Tibial artery (tissue), 4 donors: ENCODE measurements at regions not wholly inside any gene's neighbourhood (a gene's known extent, or its start where the extent isn't known, plus 50 kb on each side); places are given as distances from the start of the nearest gene placed in this dataset.

Experiments
- DNase-seq, 2 donors: peaks; one replicate each; pipeline ENCODE4 v3.0.0-alpha.2; 2019
- H3K27ac ChIP-seq, 2 donors: fragments of 200-600 bp; sonication (generic) in 1 of 2; 1 replicate in 1 of 2; 2 replicates in 1 of 2; pipeline ENCODE4 v1.5.1; 2018 to 2019; ENCODE audit warnings: mild to moderate bottlenecking in 1 of 2
- H3K27me3 ChIP-seq, 2 donors: fragments of 200-600 bp; sonication (generic) in 1 of 2; one replicate each; pipeline versions ENCODE4 v1.5.1 to v1.6.0; 2016 to 2019
- H3K36me3 ChIP-seq, 3 donors: fragments of 200-600 bp; sonication (generic) in 2 of 3; one replicate each; pipeline ENCODE4 v1.5.1; 2016 to 2019; ENCODE audit warnings: mild to moderate bottlenecking in 2 of 3
- H3K4me1 ChIP-seq, 4 donors: fragments of 200-600 bp; sonication (generic) in 2 of 4; 1 replicate in 3 of 4; 2 replicates in 1 of 4; pipeline ENCODE4 v1.5.1; 2016 to 2019
- H3K4me3 ChIP-seq, 2 donors: fragments of 200-600 bp; sonication (generic) in 1 of 2; 1 replicate in 1 of 2; 2 replicates in 1 of 2; pipeline ENCODE4 v1.5.1; 2018 to 2019; ENCODE audit warnings: mild to moderate bottlenecking in 2 of 2
- H3K9me3 ChIP-seq, 3 donors: fragments of 200-600 bp; sonication (generic) in 1 of 3; one replicate each; pipeline ENCODE4 v1.5.1; 2016 to 2019
- intact Hi-C: fragments of 100-400 bp; cut with DNase I; formaldehyde crosslinking; loops from one replicate; pipeline ENCODE4 v1.15.0; 2023; ENCODE audit warnings: low total_unique reads
- TF ChIP-seq, protein P1 (sequence below), 2 experiments: fragments of 200-600 bp in 1 of 2; fragments of 450-650 bp in 1 of 2; IDR thresholded peaks; one replicate each; pipeline ENCODE4 v1.5.1; 2017 to 2019; ENCODE audit warnings: antibody characterized with exemption in 2 of 2, mild to moderate bottlenecking in 1 of 2, moderate library complexity in 1 of 2

DNA sequence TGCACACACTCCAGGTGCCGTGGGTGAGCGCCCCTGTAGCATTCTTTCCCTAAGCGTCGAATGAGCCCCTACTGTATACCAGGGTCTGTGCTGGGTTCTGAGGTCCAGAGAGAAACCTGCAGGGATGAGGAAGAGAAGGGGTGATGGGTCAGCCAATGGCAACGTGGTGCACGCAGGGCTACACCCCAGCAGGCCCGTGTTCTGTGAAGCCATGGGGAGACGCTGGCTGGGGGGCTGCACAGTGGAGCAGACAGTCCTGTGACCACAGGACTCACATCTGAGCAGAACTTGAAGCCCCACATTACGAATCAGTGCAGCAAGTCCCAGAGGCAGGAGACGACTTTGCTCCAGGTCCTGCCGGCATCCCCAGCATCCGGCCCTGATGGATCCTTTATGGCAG, 1481.4 kb downstream of the BRD1 start:
- TF ChIP-seq, protein P1, sequence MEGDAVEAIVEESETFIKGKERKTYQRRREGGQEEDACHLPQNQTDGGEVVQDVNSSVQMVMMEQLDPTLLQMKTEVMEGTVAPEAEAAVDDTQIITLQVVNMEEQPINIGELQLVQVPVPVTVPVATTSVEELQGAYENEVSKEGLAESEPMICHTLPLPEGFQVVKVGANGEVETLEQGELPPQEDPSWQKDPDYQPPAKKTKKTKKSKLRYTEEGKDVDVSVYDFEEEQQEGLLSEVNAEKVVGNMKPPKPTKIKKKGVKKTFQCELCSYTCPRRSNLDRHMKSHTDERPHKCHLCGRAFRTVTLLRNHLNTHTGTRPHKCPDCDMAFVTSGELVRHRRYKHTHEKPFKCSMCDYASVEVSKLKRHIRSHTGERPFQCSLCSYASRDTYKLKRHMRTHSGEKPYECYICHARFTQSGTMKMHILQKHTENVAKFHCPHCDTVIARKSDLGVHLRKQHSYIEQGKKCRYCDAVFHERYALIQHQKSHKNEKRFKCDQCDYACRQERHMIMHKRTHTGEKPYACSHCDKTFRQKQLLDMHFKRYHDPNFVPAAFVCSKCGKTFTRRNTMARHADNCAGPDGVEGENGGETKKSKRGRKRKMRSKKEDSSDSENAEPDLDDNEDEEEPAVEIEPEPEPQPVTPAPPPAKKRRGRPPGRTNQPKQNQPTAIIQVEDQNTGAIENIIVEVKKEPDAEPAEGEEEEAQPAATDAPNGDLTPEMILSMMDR (IDR thresholded peaks at IDR 0.05) = no peak
- DNase-seq = no peak
- no peak overlapping the region for H3K27ac ChIP-seq
- no peaks in the 10 kb centered on the region for H3K36me3 ChIP-seq
- no peak overlapping the region for H3K4me3 ChIP-seq
- peaks cover 0 to under 1% of the 10 kb centered on the region in 2 donors for H3K27me3 ChIP-seq
- intact Hi-C loops = no loop called here
- H3K9me3 ChIP-seq = no peaks in the 10 kb centered on the region
- H3K4me1 ChIP-seq = no peaks in the 10 kb centered on the region

DNA sequence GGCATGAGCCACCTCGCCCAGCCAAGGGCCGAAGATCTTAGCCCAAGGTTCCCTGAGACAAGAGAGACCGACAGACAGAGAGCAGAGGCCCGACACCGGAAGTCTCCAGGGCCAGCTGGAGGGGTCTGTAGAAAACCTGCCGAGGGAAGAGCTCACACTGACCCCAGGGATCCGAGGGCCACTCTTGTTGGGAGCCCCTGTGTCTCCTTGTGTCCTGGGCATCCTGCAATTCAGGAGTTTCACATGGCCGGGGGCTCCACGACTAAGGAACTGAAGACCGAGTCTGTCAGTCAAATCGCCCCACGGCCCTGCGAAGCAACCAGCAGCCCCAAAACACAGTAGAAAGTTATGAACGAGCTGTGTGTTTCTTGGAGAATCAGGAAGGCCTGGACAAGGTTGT, 1482.0 kb downstream of the BRD1 start:
- Histone ChIP-seq H3K9me3 (no peaks in the 10 kb centered on the region), H3K27ac (no peak overlapping the region), H3K36me3 (no peaks in the 10 kb centered on the region), H3K4me3 (no peak overlapping the region), H3K4me1 (no peaks in the 10 kb centered on the region), H3K27me3 (peaks cover 0 to 7% of the 10 kb centered on the region in 2 donors)
- intact Hi-C loops = no loop called here
- TF ChIP-seq, protein P1 (IDR thresholded peaks at IDR 0.05) = no peak
- DNase-seq = no peak

DNA sequence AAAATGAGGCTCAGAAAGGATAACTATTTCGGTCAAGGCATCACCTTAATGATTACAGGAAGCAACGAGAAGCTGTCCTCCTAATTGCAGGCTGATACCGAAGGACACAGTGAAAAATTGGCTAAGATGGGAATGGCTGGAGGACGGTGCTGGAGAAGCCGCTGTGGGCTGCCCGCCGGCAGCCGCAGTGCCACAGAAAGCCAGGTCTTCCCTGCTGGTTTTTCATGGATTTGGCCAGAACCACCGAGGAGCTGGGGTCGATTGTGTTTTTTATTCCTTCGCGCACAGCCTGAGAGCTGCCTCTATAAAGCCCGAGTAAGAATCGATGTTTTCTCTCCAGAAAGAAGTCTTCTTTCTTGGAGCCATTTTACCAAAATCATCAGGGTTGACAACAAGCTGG, 1484.2 kb downstream of the BRD1 start:
- H3K36me3 ChIP-seq = no peaks in the 10 kb centered on the region
- peaks cover 0 to 10% of the 10 kb centered on the region in 2 donors for H3K27me3 ChIP-seq
- H3K4me3 ChIP-seq = no peak overlapping the region
- intact Hi-C loops = no loop called here
- H3K4me1 ChIP-seq = no peaks in the 10 kb centered on the region
- DNase-seq = no peak
- TF ChIP-seq, protein P1 (IDR thresholded peaks at IDR 0.05) = no peak
- no peaks in the 10 kb centered on the region for H3K9me3 ChIP-seq
- no peak overlapping the region for H3K27ac ChIP-seq

DNA sequence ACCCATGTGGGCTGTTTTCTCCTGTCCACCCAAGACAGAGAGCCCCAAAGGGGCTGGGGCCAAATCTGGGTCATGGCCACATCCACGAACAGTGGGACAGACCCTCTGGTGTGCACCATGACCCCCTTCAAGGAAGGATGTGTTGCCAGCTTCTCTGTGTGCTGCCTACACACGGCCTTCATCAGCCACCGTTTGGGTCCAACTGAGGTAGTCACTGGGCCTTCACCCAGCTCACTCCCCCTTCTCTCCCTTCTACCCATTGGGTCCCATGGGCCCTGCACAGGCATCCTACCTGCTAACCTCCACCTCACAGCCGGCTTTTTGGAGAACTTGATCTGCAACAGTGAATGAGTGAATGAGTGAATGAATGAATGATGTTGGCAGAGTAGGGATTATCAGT, 1484.9 kb downstream of the BRD1 start:
- intact Hi-C loops = no loop called here
- peaks cover 0 to 10% of the 10 kb centered on the region in 2 donors for H3K27me3 ChIP-seq
- TF ChIP-seq, protein P1 (IDR thresholded peaks at IDR 0.05) = no peak

DNA sequence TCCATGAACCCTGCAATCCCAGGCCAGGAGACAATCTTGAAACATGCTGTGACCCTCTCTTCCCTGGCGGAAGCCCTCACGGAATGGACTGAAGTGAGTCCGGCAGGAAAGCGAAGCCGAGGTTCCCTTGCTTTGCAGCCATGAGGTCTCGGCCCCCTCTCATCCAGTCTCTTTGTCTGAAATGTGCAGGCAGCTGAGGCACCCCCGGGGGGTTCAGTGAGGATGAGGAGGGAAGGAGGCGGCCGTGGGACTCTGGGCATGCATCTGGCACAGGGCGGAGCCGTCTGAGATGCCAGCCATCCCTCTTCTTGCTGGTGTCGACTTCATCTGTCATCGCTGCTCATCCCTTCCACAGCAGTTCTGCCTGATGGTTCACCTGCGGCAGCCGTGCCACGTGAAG, 1485.7 kb downstream of the BRD1 start:
- Histone ChIP-seq H3K36me3 (no peaks in the 10 kb centered on the region), H3K9me3 (no peaks in the 10 kb centered on the region), H3K27me3 (peaks cover 0 to 10% of the 10 kb centered on the region in 2 donors), H3K4me3 (no peak overlapping the region), H3K27ac (no peak overlapping the region), H3K4me1 (no peaks in the 10 kb centered on the region)
- TF ChIP-seq, protein P1 (IDR thresholded peaks at IDR 0.05) = no peak
- intact Hi-C loops = no loop called here
- no peak for DNase-seq

More for the DNA sequence above, 1484.9 kb downstream of the BRD1 start:
- Histone ChIP-seq H3K36me3 (no peaks in the 10 kb centered on the region), H3K4me3 (no peak overlapping the region), H3K4me1 (no peaks in the 10 kb centered on the region), H3K27ac (no peak overlapping the region), H3K9me3 (no peaks in the 10 kb centered on the region)
- DNase-seq = no peak
